HG03060 (cell line): ENCODE measurements at regions not wholly inside any gene's neighbourhood (a gene's known extent, or its start where the extent isn't known, plus 50 kb on each side); places are given as distances from the start of the nearest gene placed in this dataset.
"Not testable (repeated sequence)": the region's sequence is repeated elsewhere in the genome, so short reads cannot be mapped to it uniquely, and the experiment has no call there.

Experiments
- ATAC-seq: cut with Tn5 transposase; IDR thresholded peaks from one replicate; pipeline ENCODE4 v1.9.1; 2021; ENCODE audit warnings: low read depth, moderate number of reproducible peaks; ENCODE audit not compliant: unreplicated experiment

- no peak for ATAC-seq
These were observed 184.8 kb downstream of the KTN1 start for GRCh38 chr14:55764784-55765183.

- no peak for ATAC-seq
These were observed 186.1 kb downstream of the KTN1 start for GRCh38 chr14:55766071-55766470.

GRCh38 chr14:55767286-55767685 lies 187.3 kb downstream of the KTN1 start:
- no peak for ATAC-seq

GRCh38 chr14:55769877-55770276 lies 189.9 kb downstream of the KTN1 start:
- ATAC-seq: no peak

GRCh38 chr14:55771242-55771981 lies 191.4 kb downstream of the KTN1 start:
- no peak for ATAC-seq

GRCh38 chr14:55772486-55772885 lies 192.5 kb downstream of the KTN1 start:
- ATAC-seq: no peak

- no peak for ATAC-seq
These were observed 193.3 kb downstream of the KTN1 start for GRCh38 chr14:55773312-55773711.

- ATAC-seq: no peak
These were observed 194.1 kb downstream of the KTN1 start for GRCh38 chr14:55773984-55774545.

GRCh38 chr14:55777877-55778276 lies 197.9 kb downstream of the KTN1 start:
- no peak for ATAC-seq

GRCh38 chr14:55780156-55780946 lies 200.3 kb downstream of the KTN1 start:
- no peak for ATAC-seq

GRCh38 chr14:55781046-55781445 lies 201.0 kb downstream of the KTN1 start:
- ATAC-seq: no peak

- no peak for ATAC-seq
These were observed 202.2 kb downstream of the KTN1 start for GRCh38 chr14:55782166-55782565.

- no peak for ATAC-seq
These were observed 209.4 kb downstream of the KTN1 start for GRCh38 chr14:55789406-55789805.

- ATAC-seq: no peak
These were observed 214.9 kb downstream of the KTN1 start for GRCh38 chr14:55794655-55795595.

- ATAC-seq: not testable (repeated sequence)
These were observed 216.5 kb downstream of the KTN1 start for GRCh38 chr14:55796513-55796912.

GRCh38 chr14:55798406-55798805 lies 218.4 kb downstream of the KTN1 start:
- no peak for ATAC-seq

GRCh38 chr14:55799508-55800095 lies 219.6 kb downstream of the KTN1 start:
- ATAC-seq: no peak

- ATAC-seq: no peak
These were observed 220.3 kb downstream of the KTN1 start for GRCh38 chr14:55800156-55800785.

- no peak for ATAC-seq
These were observed 221.1 kb downstream of the KTN1 start for GRCh38 chr14:55801121-55801520.
